IPS-18a (cell line): ENCODE measurements at regions not wholly inside any gene's neighbourhood (a gene's known extent, or its start where the extent isn't known, plus 50 kb on each side); places are given as distances from the start of the nearest gene placed in this dataset.

Experiments
- H3K27ac ChIP-seq: one replicate; pipeline ENCODE4 v1.5.1; 2013; ENCODE audit warnings: low read length
- H3K27me3 ChIP-seq: one replicate; pipeline ENCODE4 v1.6.1; 2013; ENCODE audit warnings: mild to moderate bottlenecking, low read length; ENCODE audit not compliant: control insufficient read depth, insufficient read depth
- H3K36me3 ChIP-seq: one replicate; pipeline ENCODE4 v1.6.1; 2013; ENCODE audit warnings: low read depth, low read length; ENCODE audit not compliant: control insufficient read depth
- H3K4me1 ChIP-seq: one replicate; pipeline ENCODE4 v1.6.1; 2013; ENCODE audit warnings: low read depth, low read length; ENCODE audit not compliant: control insufficient read depth
- H3K4me3 ChIP-seq: one replicate; pipeline ENCODE4 v1.5.1; 2013; ENCODE audit warnings: low read length
- H3K9ac ChIP-seq: one replicate; pipeline ENCODE4 v1.6.1; 2013; ENCODE audit warnings: mild to moderate bottlenecking, low read length, moderate library complexity
- H3K9me3 ChIP-seq: one replicate; pipeline ENCODE4 v1.6.1; 2013; ENCODE audit warnings: low read depth, low read length; ENCODE audit not compliant: control insufficient read depth

- H3K4me3 ChIP-seq: no peak overlapping the region
- no peaks in the 10 kb centered on the region for H3K9me3 ChIP-seq
- no peaks in the 10 kb centered on the region for H3K27me3 ChIP-seq
- no peak overlapping the region for H3K9ac ChIP-seq
- no peaks in the 10 kb centered on the region for H3K36me3 ChIP-seq
- no peak overlapping the region for H3K27ac ChIP-seq
- no peaks in the 10 kb centered on the region for H3K4me1 ChIP-seq
Observed at GRCh38 chr10:2094171-2094570, 356.8 kb upstream of the ADARB2 start.

GRCh38 chr10:2083591-2083990 lies 346.3 kb upstream of the ADARB2 start:
- Histone ChIP-seq H3K36me3 (no peaks in the 10 kb centered on the region), H3K9me3 (no peaks in the 10 kb centered on the region), H3K27ac (no peak overlapping the region), H3K4me1 (no peaks in the 10 kb centered on the region), H3K4me3 (no peak overlapping the region), H3K9ac (no peak overlapping the region), H3K27me3 (no peaks in the 10 kb centered on the region)

GRCh38 chr10:2081501-2081900 lies 344.2 kb upstream of the ADARB2 start:
- Histone ChIP-seq H3K4me1 (no peaks in the 10 kb centered on the region), H3K4me3 (no peak overlapping the region), H3K9ac (no peak overlapping the region), H3K9me3 (no peaks in the 10 kb centered on the region), H3K36me3 (no peaks in the 10 kb centered on the region), H3K27ac (no peak overlapping the region), H3K27me3 (no peaks in the 10 kb centered on the region)

GRCh38 chr10:2079603-2080078 lies 342.3 kb upstream of the ADARB2 start:
- H3K4me1 ChIP-seq: no peaks in the 10 kb centered on the region
- no peaks in the 10 kb centered on the region for H3K9me3 ChIP-seq
- H3K27me3 ChIP-seq: no peaks in the 10 kb centered on the region
- H3K4me3 ChIP-seq: no peak overlapping the region
- no peak overlapping the region for H3K27ac ChIP-seq
- no peaks in the 10 kb centered on the region for H3K36me3 ChIP-seq
- H3K9ac ChIP-seq: no peak overlapping the region

- H3K36me3 ChIP-seq: no peaks in the 10 kb centered on the region
- H3K9ac ChIP-seq: no peak overlapping the region
- no peak overlapping the region for H3K27ac ChIP-seq
- H3K27me3 ChIP-seq: no peaks in the 10 kb centered on the region
- no peak overlapping the region for H3K4me3 ChIP-seq
- no peaks in the 10 kb centered on the region for H3K4me1 ChIP-seq
- no peaks in the 10 kb centered on the region for H3K9me3 ChIP-seq
Observed at GRCh38 chr10:2077231-2077630, 339.9 kb upstream of the ADARB2 start.

GRCh38 chr10:2076528-2076927 lies 339.2 kb upstream of the ADARB2 start:
- H3K27me3 ChIP-seq: no peaks in the 10 kb centered on the region

GRCh38 chr10:2067015-2067414 lies 329.7 kb upstream of the ADARB2 start:
- H3K27me3 ChIP-seq: no peaks in the 10 kb centered on the region
- H3K9ac ChIP-seq: no peak overlapping the region
- H3K9me3 ChIP-seq: no peaks in the 10 kb centered on the region
- no peaks in the 10 kb centered on the region for H3K4me1 ChIP-seq
- no peak overlapping the region for H3K27ac ChIP-seq
- H3K36me3 ChIP-seq: no peaks in the 10 kb centered on the region
- H3K4me3 ChIP-seq: no peak overlapping the region

More at GRCh38 chr10:2076528-2076927, 339.2 kb upstream of the ADARB2 start:
- no peaks in the 10 kb centered on the region for H3K9me3 ChIP-seq
- no peak overlapping the region for H3K9ac ChIP-seq
- no peak overlapping the region for H3K27ac ChIP-seq
- no peaks in the 10 kb centered on the region for H3K36me3 ChIP-seq
- H3K4me1 ChIP-seq: no peaks in the 10 kb centered on the region
- H3K4me3 ChIP-seq: no peak overlapping the region

- no peak overlapping the region for H3K4me3 ChIP-seq
- H3K27me3 ChIP-seq: no peaks in the 10 kb centered on the region
- H3K36me3 ChIP-seq: no peaks in the 10 kb centered on the region
- H3K9ac ChIP-seq: no peak overlapping the region
- H3K27ac ChIP-seq: no peak overlapping the region
- no peaks in the 10 kb centered on the region for H3K4me1 ChIP-seq
- H3K9me3 ChIP-seq: no peaks in the 10 kb centered on the region
Observed at GRCh38 chr10:2054728-2055127, 317.4 kb upstream of the ADARB2 start.

- Histone ChIP-seq H3K4me3 (no peak overlapping the region), H3K36me3 (no peaks in the 10 kb centered on the region), H3K27me3 (no peaks in the 10 kb centered on the region), H3K9ac (no peak overlapping the region), H3K9me3 (no peaks in the 10 kb centered on the region), H3K27ac (no peak overlapping the region), H3K4me1 (no peaks in the 10 kb centered on the region)
Observed at GRCh38 chr10:2053805-2054204, 316.5 kb upstream of the ADARB2 start.

GRCh38 chr10:2051108-2051507 lies 313.8 kb upstream of the ADARB2 start:
- H3K4me1 ChIP-seq: no peaks in the 10 kb centered on the region
- no peaks in the 10 kb centered on the region for H3K27me3 ChIP-seq
- no peak overlapping the region for H3K4me3 ChIP-seq
- H3K27ac ChIP-seq: no peak overlapping the region
- no peaks in the 10 kb centered on the region for H3K9me3 ChIP-seq
- no peak overlapping the region for H3K9ac ChIP-seq
- no peaks in the 10 kb centered on the region for H3K36me3 ChIP-seq

GRCh38 chr10:2049560-2049959 lies 312.2 kb upstream of the ADARB2 start:
- Histone ChIP-seq H3K36me3 (no peaks in the 10 kb centered on the region), H3K4me1 (no peaks in the 10 kb centered on the region), H3K27me3 (no peaks in the 10 kb centered on the region), H3K4me3 (no peak overlapping the region), H3K9ac (no peak overlapping the region), H3K27ac (no peak overlapping the region), H3K9me3 (no peaks in the 10 kb centered on the region)

- no peaks in the 10 kb centered on the region for H3K9me3 ChIP-seq
- H3K27ac ChIP-seq: no peak overlapping the region
- no peaks in the 10 kb centered on the region for H3K27me3 ChIP-seq
- H3K4me3 ChIP-seq: no peak overlapping the region
- H3K36me3 ChIP-seq: no peaks in the 10 kb centered on the region
- no peak overlapping the region for H3K9ac ChIP-seq
- H3K4me1 ChIP-seq: no peaks in the 10 kb centered on the region
Observed at GRCh38 chr10:2048337-2048973, 311.1 kb upstream of the ADARB2 start.
